Peyer's patch (tissue), 4 donors: ENCODE measurements at regions not wholly inside any gene's neighbourhood (a gene's known extent, or its start where the extent isn't known, plus 50 kb on each side); places are given as distances from the start of the nearest gene placed in this dataset.

Experiments used
- DNase-seq, 3 donors: peaks; one replicate each; pipeline ENCODE4 v3.0.0-alpha.2; 2017 to 2019
- H3K27ac ChIP-seq, 4 donors: fragments of 200-600 bp; sonication (generic); one replicate each; pipeline ENCODE4 v1.5.1; 2016 to 2019
- H3K27me3 ChIP-seq, 2 donors: fragments of 200-600 bp; sonication (generic); one replicate each; pipeline ENCODE4 v1.5.1; 2019
- H3K36me3 ChIP-seq, 3 donors: fragments of 200-600 bp; sonication (generic); one replicate each; pipeline ENCODE4 v1.5.1; 2016 to 2019
- H3K4me1 ChIP-seq, 4 donors: fragments of 200-600 bp; sonication (generic); one replicate each; pipeline ENCODE4 v1.5.1; 2016 to 2019
- H3K4me3 ChIP-seq, 4 donors: fragments of 200-600 bp; sonication (generic); 1 replicate in 3 of 4; 2 replicates in 1 of 4; pipeline ENCODE4 v1.5.1; 2016 to 2019; ENCODE audit warnings: mild to moderate bottlenecking in 1 of 4
- H3K9me3 ChIP-seq, 4 donors: fragments of 200-600 bp; sonication (generic); one replicate each; pipeline ENCODE4 v1.5.1; 2016 to 2019; ENCODE audit warnings: mild to moderate bottlenecking in 1 of 4
- POLR2A ChIP-seq, 2 donors: fragments of 450-650 bp; IDR thresholded peaks; one replicate each; pipeline ENCODE4 v1.5.1; 2017; ENCODE audit warnings: antibody characterized with exemption in 2 of 2, mild to moderate bottlenecking in 2 of 2, moderate library complexity in 2 of 2
- TF ChIP-seq, protein P1 (sequence below), 6 experiments: fragments of 450-650 bp in 4 of 6; fragments of 200-600 bp in 2 of 6; sonication (generic) in 1 of 6; IDR thresholded peaks; one replicate each; pipeline ENCODE4 v1.5.1; 2017 to 2019; ENCODE audit warnings: antibody characterized with exemption in 6 of 6, mild to moderate bottlenecking in 3 of 6, moderate library complexity in 1 of 6

DNA sequence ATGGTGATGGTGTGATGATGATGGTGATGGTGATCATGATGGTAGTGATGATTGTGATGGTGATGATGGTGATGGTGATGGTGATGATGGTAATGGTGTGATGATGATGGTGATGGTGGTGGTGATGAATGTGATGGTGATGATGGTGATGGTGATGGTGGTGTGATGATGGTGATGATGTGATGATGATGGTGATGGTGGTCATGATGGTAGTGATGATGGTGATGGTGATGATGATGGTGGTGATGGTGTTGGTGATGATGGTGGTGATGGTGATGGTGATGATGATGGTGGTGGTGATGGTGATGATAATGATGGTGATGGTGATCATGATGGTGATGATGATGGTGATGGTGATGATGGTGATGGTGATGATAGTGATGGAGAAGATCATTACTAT lies 120.3 kb downstream of the ZNF664 start:
- no peak for DNase-seq
- no peaks in the 10 kb centered on the region for H3K27me3 ChIP-seq
- H3K4me3 ChIP-seq: no peak overlapping the region
- no peaks in the 10 kb centered on the region for H3K9me3 ChIP-seq
- H3K4me1 ChIP-seq: no peaks in the 10 kb centered on the region
- H3K36me3 ChIP-seq: no peaks in the 10 kb centered on the region
- no peak overlapping the region for H3K27ac ChIP-seq
- TF ChIP-seq, protein P1, sequence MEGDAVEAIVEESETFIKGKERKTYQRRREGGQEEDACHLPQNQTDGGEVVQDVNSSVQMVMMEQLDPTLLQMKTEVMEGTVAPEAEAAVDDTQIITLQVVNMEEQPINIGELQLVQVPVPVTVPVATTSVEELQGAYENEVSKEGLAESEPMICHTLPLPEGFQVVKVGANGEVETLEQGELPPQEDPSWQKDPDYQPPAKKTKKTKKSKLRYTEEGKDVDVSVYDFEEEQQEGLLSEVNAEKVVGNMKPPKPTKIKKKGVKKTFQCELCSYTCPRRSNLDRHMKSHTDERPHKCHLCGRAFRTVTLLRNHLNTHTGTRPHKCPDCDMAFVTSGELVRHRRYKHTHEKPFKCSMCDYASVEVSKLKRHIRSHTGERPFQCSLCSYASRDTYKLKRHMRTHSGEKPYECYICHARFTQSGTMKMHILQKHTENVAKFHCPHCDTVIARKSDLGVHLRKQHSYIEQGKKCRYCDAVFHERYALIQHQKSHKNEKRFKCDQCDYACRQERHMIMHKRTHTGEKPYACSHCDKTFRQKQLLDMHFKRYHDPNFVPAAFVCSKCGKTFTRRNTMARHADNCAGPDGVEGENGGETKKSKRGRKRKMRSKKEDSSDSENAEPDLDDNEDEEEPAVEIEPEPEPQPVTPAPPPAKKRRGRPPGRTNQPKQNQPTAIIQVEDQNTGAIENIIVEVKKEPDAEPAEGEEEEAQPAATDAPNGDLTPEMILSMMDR (IDR thresholded peaks at IDR 0.05): no peak
- no peak for TF ChIP-seq POLR2A (IDR thresholded peaks at IDR 0.05)

DNA sequence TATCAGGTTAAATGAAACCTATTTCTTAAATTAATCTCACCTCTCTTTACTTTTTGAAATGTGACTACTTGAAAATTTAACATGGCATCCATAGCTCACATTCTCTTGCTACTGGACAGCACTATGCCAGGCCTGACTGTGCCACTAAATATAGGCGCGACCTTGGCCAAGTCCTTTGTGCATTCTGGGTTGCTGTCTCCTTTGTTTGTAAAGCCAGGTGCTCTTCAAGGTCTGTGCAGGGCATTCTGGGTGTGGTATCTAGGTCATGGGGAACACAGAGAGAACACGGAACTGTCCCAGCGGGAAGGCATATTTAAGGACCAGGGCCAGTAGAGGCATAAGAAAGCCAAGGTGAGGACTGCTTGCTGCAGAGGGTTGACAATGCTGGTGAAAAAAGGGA lies 121.2 kb downstream of the ZNF664 start:
- Histone ChIP-seq H3K27ac (no peak overlapping the region), H3K36me3 (no peaks in the 10 kb centered on the region), H3K27me3 (no peaks in the 10 kb centered on the region), H3K4me3 (no peak overlapping the region), H3K9me3 (no peaks in the 10 kb centered on the region), H3K4me1 (no peaks in the 10 kb centered on the region)
- TF ChIP-seq POLR2A (IDR thresholded peaks at IDR 0.05): no peak
- TF ChIP-seq, protein P1 (IDR thresholded peaks at IDR 0.05): no peak
- DNase-seq: no peak

DNA sequence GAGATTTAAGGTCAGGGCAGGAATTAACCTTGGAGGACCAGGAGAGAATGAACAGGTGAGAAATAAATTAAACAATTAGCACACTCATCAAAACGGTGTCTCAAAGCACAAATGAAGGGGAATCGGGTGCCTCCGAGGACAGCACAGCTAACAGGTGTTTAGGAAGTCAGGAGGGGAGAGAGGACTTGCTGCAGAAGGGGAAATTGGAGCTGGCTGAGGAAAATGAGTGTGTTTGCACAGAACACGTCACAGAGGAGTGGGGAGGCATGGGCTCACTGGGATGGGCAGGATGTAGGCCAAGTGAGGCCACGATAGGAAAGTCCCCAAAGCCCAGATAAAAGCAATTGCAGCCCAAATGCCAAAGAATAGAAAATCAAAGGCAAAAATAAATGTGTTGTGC lies 121.7 kb downstream of the ZNF664 start:
- no peaks in the 10 kb centered on the region for H3K36me3 ChIP-seq
- H3K4me3 ChIP-seq: no peak overlapping the region
- H3K27me3 ChIP-seq: no peaks in the 10 kb centered on the region
- H3K27ac ChIP-seq: no peak overlapping the region
- TF ChIP-seq, protein P1 (IDR thresholded peaks at IDR 0.05): no peak
- H3K4me1 ChIP-seq: no peaks in the 10 kb centered on the region
- DNase-seq: no peak
- H3K9me3 ChIP-seq: no peaks in the 10 kb centered on the region

DNA sequence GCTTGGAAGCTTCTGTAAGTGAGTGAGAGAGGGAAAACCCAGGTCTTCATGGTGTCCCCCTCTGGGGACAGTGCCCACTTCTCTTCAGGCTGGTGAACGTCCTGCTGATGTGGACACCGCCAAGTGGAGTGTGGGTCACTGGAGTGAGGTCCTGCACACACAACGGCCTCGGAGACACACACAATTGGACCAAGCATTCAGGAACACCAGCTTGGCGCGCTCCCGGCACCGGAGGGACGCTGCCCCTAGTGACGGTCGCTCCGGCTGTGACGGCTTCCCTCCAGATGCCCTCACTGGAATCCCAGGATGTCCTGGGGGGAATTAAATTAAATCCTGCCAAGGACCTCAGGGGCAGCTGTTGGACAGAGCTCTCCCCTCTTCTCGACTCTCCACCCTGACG lies 123.1 kb downstream of the ZNF664 start:
- Histone ChIP-seq H3K27ac (no peak overlapping the region), H3K27me3 (no peaks in the 10 kb centered on the region), H3K36me3 (no peaks in the 10 kb centered on the region), H3K4me1 (no peaks in the 10 kb centered on the region), H3K9me3 (no peaks in the 10 kb centered on the region), H3K4me3 (no peak overlapping the region)
- DNase-seq: no peak
- no peak for TF ChIP-seq POLR2A (IDR thresholded peaks at IDR 0.05)
- TF ChIP-seq, protein P1 (IDR thresholded peaks at IDR 0.05): no peak

DNA sequence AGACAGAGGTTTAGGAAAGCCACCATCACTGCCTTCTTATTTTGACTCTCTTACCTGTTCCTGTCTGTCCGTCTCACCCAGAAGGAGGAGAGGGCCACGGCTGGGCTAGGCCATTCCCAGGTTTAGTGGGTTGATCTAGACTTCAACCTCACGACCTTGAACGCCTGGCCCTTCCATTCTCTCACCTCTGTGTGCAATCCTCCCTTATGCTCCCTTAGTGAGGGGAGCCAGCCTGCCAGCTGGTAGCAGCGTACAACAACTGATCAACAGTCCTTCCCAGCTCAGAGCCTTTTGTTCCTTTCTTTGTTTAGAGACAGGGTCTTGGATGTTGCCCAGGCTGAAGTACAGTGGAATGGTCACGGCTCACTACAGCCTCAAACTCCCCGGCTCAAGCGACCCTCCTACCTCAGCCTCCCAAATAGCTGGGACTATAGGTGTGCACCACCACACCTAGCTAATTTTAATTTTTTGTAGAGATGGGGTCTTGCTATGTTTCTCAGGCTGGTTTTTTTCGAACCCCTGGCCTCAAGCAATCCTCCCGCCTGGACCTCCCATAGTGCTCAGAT lies 123.9 kb downstream of the ZNF664 start:
- Histone ChIP-seq H3K9me3 (no peaks in the 10 kb centered on the region), H3K4me3 (no peak overlapping the region), H3K4me1 (no peaks in the 10 kb centered on the region), H3K36me3 (no peaks in the 10 kb centered on the region), H3K27ac (no peak overlapping the region), H3K27me3 (no peaks in the 10 kb centered on the region)
- no peak for DNase-seq
- no peak for TF ChIP-seq POLR2A (IDR thresholded peaks at IDR 0.05)
- TF ChIP-seq, protein P1 (IDR thresholded peaks at IDR 0.05): no peak

GRCh38 chr12:124097701-124098100 lies 124.7 kb downstream of the ZNF664 start:
- Histone ChIP-seq H3K9me3 (no peaks in the 10 kb centered on the region), H3K27ac (no peak overlapping the region), H3K4me3 (no peak overlapping the region), H3K36me3 (no peaks in the 10 kb centered on the region), H3K27me3 (no peaks in the 10 kb centered on the region), H3K4me1 (no peaks in the 10 kb centered on the region)
- TF ChIP-seq, protein P1 (IDR thresholded peaks at IDR 0.05): no peak
- TF ChIP-seq POLR2A (IDR thresholded peaks at IDR 0.05): no peak
- no peak for DNase-seq
